ENCODE measurements at regions not wholly inside any gene's neighbourhood (a gene's known extent, or its start where the extent isn't known, plus 50 kb on each side); places are given as distances from the start of the nearest gene placed in this dataset.
"Not testable (repeated sequence)": the region's sequence is repeated elsewhere in the genome, so short reads cannot be mapped to it uniquely, and the experiment has no call there.

DNA sequence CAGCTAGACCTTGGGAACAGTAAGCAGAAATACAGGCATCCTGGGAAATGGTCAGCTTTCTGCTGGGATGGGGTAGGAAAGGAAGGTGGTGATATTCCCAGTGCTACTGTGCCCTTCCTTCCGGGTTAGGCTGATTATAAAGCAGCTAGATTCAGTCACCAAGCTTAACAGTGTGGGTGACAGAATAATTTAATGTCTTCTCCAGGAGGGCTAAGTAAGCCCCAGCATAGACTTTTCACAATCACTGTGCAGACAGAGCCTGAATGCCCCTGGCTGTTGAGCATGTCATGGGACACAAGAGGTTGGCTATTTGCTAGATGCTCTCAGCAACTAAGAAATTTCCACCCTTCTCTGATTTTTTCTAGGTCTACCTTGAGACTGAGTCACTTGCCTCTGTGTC lies 513.0 kb downstream of the TOX3 start:
- no peak for DNase-seq

- DNase-seq = no peak
Observed at GRCh38 chr16:52022980-52023379, 524.0 kb downstream of the TOX3 start.

- DNase-seq = no peak
Observed at GRCh38 chr16:52022177-52022576, 524.8 kb downstream of the TOX3 start.

- DNase-seq = no peak
Observed at GRCh38 chr16:52016387-52016786, 530.6 kb downstream of the TOX3 start.

- no peak for DNase-seq
Observed at GRCh38 chr16:52005551-52005950, 541.4 kb downstream of the TOX3 start.

DNA sequence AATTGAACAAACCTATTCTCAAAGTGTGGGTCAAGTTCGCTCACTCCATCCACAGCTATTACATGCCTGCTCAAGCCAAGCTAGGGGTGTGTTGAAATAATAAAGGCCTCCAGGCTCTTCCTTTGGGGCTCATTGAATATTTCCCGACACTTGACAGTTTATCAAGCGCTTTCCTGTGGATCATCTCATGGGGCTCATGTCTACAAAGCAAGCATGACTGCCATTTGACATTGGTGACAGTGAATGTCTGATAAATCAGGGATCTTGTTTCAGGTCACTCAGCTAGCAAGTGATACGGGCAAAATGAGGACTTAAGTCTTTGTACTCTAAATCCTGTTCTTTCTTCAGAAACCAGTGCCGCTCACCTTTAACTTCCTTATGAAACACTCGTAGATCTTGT lies 542.6 kb downstream of the TOX3 start:
- DNase-seq = no peak

DNA sequence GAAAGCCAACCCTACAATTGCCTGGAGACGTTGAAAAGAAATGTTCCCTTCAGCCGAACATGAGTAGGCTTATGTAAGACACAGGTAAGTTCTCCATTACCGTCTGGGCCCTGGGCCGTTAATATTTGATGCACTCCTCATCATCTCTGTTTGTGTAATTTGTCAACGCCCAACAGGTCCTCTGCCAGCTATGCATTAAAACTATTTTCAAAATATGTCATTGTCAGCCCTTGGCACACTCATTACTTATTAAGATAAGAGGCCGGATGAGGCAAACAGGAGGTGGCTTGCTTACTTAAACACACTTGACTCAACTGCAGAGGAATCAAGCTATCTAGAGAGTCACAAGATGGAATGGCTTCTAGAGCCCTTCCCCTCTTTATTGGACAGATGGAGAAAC lies 544.9 kb downstream of the TOX3 start:
- DNase-seq = no peak

DNA sequence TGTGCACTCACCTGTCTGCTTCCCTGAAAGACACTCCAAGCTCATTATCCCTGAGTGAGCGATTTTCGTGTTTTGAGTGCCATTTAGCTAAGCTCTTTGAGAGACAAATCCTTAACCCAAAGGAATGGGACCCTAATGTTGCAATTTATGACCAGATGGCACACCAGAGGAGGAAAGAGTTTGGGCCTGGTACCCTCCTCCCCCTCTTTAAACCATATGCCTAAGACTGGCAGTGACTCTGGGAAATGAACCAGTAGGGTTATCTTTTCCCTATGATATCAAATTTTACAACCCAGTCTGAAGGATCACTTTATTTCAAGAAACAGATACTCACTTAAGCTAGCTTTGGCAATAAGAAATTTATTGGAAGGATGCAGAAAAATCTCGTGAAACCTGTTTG lies 550.4 kb downstream of the TOX3 start:
- DNase-seq = no peak

DNA sequence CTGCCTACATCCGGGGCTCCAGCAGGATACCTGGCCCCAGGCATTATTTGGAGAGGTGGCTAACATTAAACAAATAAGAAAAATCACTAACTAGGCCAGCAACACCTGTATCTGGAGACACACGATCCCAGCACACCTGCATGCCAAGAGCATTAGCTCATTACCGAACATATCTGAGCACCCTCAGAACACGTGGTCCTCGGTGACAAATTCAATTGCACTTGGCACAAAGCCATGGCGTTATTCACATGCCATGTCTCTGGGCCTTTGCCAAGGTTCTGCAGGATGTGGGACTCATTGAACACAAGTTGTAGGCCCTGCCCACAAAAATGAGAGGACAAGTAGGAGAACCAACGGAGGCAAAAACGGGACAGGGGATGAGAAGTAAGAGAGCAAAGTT lies 552.3 kb downstream of the TOX3 start:
- no peak for DNase-seq

DNA sequence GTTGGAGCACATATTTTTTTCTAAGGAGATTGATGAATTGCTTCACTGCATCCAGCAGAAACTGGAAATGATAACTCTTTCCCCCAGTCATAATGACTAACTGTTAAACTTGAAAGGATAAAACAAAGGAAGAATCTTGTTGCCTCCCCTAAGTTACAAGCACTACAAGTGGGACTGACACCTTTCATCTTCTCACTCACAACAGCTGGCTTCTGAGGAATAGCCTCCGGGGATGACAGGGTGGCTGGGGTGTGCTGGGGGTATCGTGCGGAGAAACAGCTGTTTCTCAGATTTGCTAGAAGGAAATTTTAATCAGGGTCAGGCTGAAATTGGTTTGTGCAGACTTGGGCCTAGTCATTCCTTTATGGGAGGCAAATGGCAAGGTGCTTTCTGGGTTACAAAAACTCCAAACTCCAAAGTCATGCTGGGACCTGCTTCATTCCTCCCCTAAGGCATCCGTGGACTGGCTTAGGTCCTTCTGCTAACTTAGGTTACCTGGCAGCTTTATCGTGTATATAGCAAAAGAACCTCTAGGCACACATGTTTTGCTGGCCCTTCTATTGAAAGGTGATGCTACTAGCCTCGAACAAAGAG lies 557.2 kb downstream of the TOX3 start:
- no peak for DNase-seq

DNA sequence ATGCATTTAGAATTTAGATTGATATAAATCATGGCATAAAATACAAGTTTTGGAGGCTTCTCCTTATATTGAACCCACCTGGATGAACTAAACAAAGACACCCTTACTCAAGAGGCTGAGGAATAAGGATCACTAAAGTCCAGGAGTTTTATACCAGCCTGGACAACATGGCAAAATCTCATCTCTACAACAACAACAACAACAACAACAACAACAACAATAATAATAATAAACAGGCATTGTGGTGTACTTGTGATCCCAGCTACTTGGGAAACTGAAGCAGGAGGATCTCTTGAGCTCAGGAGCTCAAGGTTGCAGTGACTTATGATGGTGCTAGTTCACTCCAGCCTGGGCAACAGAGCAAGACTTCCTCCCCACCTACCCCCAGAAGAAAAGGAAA lies 558.0 kb downstream of the TOX3 start:
- DNase-seq = no peak

DNA sequence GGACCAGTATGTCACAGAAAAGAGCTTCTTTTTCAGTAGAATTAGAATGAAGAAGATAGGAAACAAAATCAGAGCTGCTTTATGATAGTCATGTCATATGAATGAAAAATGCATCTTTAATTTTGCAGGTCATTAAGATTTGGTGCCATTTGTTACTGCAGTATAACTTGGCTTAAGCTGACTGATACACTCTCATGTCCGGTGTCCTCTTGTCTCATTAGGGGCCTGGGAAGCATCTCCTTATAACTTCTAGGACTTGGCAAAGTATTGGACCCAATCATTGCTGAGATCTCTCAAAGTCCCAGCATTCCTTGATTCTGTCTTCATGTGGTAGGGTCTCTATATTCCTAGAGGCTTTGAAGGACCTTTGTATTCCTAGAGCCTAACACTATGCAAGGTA lies 559.4 kb downstream of the TOX3 start:
- DNase-seq = no peak

- DNase-seq = no peak
Observed at GRCh38 chr16:51986717-51987116, 560.2 kb downstream of the TOX3 start.

- no peak for DNase-seq
Observed at GRCh38 chr16:51986301-51986700, 560.6 kb downstream of the TOX3 start.

DNA sequence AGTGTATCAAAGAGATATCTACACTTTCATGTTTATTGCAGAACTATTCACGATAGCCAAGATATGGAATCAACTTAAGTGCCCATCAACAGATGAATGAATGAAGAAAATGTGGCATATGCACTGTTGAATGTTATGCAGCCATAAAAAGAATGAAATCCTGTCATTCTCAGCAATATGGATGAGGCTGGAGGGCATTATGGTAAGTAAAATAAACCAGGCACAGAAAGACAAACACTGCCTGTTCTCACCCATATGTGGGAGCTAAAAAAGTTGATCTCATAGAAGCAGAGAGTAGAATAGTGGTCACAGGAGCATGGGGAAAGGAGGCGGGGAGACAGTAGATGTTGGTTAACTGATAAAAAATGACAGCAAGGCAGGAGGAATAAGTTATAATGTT lies 561.8 kb downstream of the TOX3 start:
- DNase-seq = no peak

DNA sequence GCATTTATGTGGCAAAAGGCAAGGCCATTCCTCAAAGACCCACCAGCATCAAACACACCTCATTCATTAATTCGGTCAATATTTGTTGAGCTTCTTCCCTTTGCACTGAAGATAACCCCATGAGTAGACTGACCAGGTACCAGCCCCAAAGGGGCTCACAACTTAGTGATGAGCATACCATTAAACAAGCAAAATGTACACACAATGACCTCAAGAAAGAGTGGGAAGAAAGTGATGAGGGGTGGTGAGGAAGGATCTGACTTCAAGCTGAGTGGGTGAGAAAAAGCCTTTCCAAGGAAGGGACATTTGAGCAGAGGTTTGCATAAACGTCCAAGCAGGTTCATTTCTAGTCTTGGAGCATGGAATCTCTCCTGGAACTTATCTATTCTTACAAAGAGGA lies 562.5 kb downstream of the TOX3 start:
- DNase-seq = no peak

DNA sequence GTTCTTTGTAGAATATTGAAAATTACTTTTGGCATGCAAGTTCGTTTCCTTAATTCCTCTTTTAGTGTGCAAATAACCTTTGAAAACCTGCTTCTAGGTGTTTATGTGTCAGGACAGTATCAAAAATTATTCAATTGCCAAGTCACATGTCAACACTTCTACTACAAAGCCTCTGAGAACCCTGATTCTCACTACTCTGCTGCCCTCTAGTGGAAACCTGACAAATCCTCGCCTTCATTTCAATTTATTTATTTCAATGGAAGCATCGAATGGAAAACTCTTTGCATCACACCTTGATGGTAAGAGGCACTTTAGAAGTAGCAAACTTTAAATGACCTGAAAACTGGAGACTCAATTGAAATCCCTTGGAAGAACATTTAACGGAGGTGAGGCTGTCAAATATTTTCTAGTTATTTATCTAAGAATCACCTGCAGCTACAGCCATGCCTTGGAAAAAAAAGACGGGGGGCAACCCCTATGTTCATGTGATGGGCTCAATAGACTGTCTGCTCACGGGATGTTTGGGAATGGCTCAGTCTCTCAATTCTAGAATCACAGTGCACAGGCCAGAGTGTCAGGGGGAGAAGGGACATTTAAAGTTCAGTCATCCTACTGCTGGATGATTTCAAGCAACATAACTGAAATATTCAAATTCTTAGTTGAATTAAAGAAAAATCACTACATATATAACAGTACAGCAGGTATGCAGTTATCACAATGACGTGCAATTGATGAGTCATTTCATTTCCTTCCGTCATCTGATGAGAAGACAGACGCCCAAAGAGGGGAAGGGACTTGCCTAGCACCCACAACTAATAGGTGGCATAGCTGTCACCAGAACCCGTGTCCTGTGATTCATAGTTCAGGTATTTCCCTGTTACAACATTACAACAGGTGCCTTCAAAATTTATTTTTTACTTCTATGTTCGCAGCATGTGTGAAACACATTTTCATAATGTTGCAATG lies 563.9 kb downstream of the TOX3 start:
- no peak for DNase-seq

DNA sequence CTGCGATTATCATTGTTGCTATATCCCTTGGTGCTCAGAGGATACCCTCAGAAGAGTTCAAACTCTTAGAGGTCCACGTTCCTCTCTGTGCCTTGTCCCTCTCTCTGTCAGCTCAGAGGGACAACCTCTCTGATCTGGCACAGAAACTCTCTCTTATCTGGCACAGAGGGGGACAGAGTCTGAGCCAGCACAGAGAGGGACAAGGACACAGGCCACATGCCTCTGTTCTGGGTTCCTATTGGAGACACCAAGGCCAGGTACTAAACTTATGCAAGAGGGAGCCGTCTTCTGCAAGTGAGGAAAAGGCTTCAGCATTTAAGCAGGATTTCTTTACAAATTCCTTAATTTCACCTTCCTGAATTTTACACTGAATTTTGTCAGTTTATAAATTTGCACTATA lies 565.2 kb downstream of the TOX3 start:
- DNase-seq = no peak

DNA sequence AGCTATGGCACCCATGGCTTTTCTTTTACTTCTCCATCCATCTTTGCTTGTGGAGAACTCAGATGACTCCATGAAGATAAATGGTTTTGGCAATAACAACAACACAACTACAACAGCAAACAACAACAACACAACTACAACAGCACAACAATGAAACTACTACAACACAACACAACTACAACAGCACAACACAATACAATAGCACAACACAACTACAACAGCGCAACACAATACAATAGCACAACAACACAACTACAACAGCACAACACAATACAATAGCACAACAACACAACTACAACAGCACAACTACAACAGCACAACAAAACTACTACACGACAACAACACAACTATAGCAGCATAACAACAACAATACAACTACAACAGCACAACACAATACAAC lies 569.4 kb downstream of the TOX3 start:
- DNase-seq = not testable (repeated sequence)

DNA sequence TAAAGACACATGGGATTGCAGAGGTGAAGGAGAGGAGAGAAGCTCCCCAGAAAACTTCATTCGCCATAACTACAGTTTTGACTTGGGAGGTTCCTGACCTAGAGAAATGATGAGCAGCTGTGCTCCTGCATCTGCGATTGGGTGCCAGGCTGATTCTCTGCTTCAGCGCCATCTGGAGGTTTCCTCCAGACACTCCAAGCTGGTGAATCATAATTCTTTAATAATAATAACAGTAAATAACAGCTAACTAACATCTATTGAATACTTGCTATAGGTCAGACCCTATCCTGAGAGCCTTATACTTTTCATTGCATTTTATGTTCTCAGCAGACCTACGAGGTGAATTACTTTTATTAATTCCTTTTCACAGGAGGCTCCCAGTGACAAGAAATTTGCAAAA lies 575.8 kb downstream of the TOX3 start:
- no peak for DNase-seq

- no peak for DNase-seq
Observed at GRCh38 chr16:51968749-51969148, 578.2 kb downstream of the TOX3 start.

GRCh38 chr16:51967646-51968045 lies 579.3 kb downstream of the TOX3 start:
- DNase-seq = no peak

- no peak for DNase-seq
Observed at GRCh38 chr16:51960931-51961330, 586.0 kb downstream of the TOX3 start.

GRCh38 chr16:51953286-51953985 lies 593.5 kb downstream of the TOX3 start:
- no peak for DNase-seq

Measured in CD4-positive, alpha-beta T cell treated with Interferon gamma for 1 hour (primary cell).